ENCODE measurements at regions not wholly inside any gene's neighbourhood (a gene's known extent, or its start where the extent isn't known, plus 50 kb on each side); places are given as distances from the start of the nearest gene placed in this dataset.

DNA sequence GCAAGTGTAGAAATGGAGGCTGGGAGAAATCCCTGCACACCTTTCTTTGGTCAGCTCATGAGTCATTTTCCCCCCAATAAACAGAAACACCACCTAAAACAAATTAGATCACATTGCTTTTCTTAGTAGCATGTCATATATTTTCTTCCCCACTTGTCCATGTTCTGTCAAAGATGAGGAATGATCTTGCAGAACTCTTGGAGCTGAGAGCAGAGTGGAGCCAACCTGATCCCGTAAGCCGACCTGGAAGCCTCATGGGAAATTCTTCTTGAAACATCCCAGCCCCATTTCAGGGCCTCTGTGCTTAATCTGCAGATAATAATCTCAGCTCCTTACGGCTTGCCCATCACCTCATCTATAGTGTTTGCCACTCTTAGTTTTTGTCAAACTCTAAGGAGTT lies 284.6 kb upstream of the ELAC2 start:
- no peaks in the 10 kb centered on the region for H3K9me3 ChIP-seq (ENCODE audit: insufficient read depth, low read length)
- no peaks in the 10 kb centered on the region for H4K20me1 ChIP-seq (ENCODE audit: low read depth, low read length)
- TF ChIP-seq EZH2phosphoT487 (conservative IDR thresholded peaks at IDR 0.05; ENCODE audit: low read length): no peak
- TF ChIP-seq CTCF (IDR thresholded peaks at IDR 0.05; ENCODE audit: insufficient read depth, low read length, poor library complexity, severe bottlenecking): no peak
- no peaks in the 10 kb centered on the region for H3K79me2 ChIP-seq (ENCODE audit: insufficient read depth, low read length)
- no peaks in the 10 kb centered on the region for H3K9me2 ChIP-seq (replicated peaks; ENCODE audit: insufficient read depth, low read length)
- H3K4me3 ChIP-seq (ENCODE audit: insufficient read depth, low read length, poor library complexity, severe bottlenecking): no peak overlapping the region
- H3K9ac ChIP-seq (ENCODE audit: low read length): no peak overlapping the region
- H2AFZ ChIP-seq (ENCODE audit: low read depth, low read length, severe bottlenecking): no peak overlapping the region
- H3K4me2 ChIP-seq (ENCODE audit: low read depth, low read length, poor library complexity, severe bottlenecking): no peak overlapping the region
- no peaks in the 10 kb centered on the region for H3F3A ChIP-seq (ENCODE audit: insufficient read depth)
- no peaks in the 10 kb centered on the region for H3K27me3 ChIP-seq (ENCODE audit: low read length)
- no peaks in the 10 kb centered on the region for H3K36me3 ChIP-seq (ENCODE audit: low read length)
- H3K27ac ChIP-seq (ENCODE audit: low read depth, low read length): no peak overlapping the region

DNA sequence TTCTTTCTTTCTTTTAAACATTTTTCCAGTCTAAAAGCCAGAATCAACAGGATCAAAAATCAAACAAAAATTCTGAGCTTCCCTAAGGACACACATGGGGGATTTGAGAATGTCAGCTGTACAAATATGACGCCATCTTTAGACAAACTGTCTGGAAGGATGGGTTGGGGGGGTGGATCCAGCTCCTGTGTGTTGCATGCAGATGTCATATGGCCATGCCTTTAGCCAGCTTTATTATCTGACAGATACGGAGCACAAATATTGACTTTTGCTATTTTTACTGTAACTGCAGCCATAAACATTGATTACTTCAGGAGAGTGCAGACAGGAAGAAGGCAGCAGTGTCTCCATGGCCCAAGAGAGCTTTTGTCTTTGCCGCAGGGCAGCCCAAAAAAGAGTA lies 279.4 kb upstream of the ELAC2 start:
- H2AFZ ChIP-seq (ENCODE audit: low read depth, low read length, severe bottlenecking): no peak overlapping the region
- H3K27me3 ChIP-seq (ENCODE audit: low read length): no peaks in the 10 kb centered on the region
- TF ChIP-seq CTCF (IDR thresholded peaks at IDR 0.05; ENCODE audit: insufficient read depth, low read length, poor library complexity, severe bottlenecking): no peak
- no peak for TF ChIP-seq EZH2phosphoT487 (conservative IDR thresholded peaks at IDR 0.05; ENCODE audit: low read length)
- no peak overlapping the region for H3K9ac ChIP-seq (ENCODE audit: low read length)
- no peak overlapping the region for H3K4me2 ChIP-seq (ENCODE audit: low read depth, low read length, poor library complexity, severe bottlenecking)
- H3K79me2 ChIP-seq (ENCODE audit: insufficient read depth, low read length): no peaks in the 10 kb centered on the region
- H3K36me3 ChIP-seq (ENCODE audit: low read length): no peaks in the 10 kb centered on the region
- H3K9me3 ChIP-seq (ENCODE audit: insufficient read depth, low read length): no peaks in the 10 kb centered on the region
- H3K9me2 ChIP-seq (replicated peaks; ENCODE audit: insufficient read depth, low read length): no peaks in the 10 kb centered on the region
- H4K20me1 ChIP-seq (ENCODE audit: low read depth, low read length): no peaks in the 10 kb centered on the region
- H3K27ac ChIP-seq (ENCODE audit: low read depth, low read length): no peak overlapping the region
- H3K4me3 ChIP-seq (ENCODE audit: insufficient read depth, low read length, poor library complexity, severe bottlenecking): no peak overlapping the region
- H3F3A ChIP-seq (ENCODE audit: insufficient read depth): no peaks in the 10 kb centered on the region

GRCh38 chr17:13293421-13293820 lies 275.6 kb upstream of the ELAC2 start:
- no peaks in the 10 kb centered on the region for H3K79me2 ChIP-seq (ENCODE audit: insufficient read depth, low read length)
- no peak overlapping the region for H3K4me3 ChIP-seq (ENCODE audit: insufficient read depth, low read length, poor library complexity, severe bottlenecking)
- H3F3A ChIP-seq (ENCODE audit: insufficient read depth): no peaks in the 10 kb centered on the region
- H4K20me1 ChIP-seq (ENCODE audit: low read depth, low read length): no peaks in the 10 kb centered on the region
- no peak overlapping the region for H3K27ac ChIP-seq (ENCODE audit: low read depth, low read length)
- no peak overlapping the region for H3K9ac ChIP-seq (ENCODE audit: low read length)
- no peaks in the 10 kb centered on the region for H3K27me3 ChIP-seq (ENCODE audit: low read length)
- no peak overlapping the region for H3K4me2 ChIP-seq (ENCODE audit: low read depth, low read length, poor library complexity, severe bottlenecking)
- no peaks in the 10 kb centered on the region for H3K9me2 ChIP-seq (replicated peaks; ENCODE audit: insufficient read depth, low read length)
- H3K9me3 ChIP-seq (ENCODE audit: insufficient read depth, low read length): no peaks in the 10 kb centered on the region
- H2AFZ ChIP-seq (ENCODE audit: low read depth, low read length, severe bottlenecking): no peak overlapping the region
- H3K36me3 ChIP-seq (ENCODE audit: low read length): no peaks in the 10 kb centered on the region
- TF ChIP-seq EZH2phosphoT487 (conservative IDR thresholded peaks at IDR 0.05; ENCODE audit: low read length) (no peak), CTCF (IDR thresholded peaks at IDR 0.05; ENCODE audit: insufficient read depth, low read length, poor library complexity, severe bottlenecking) (no peak)

- TF ChIP-seq EZH2phosphoT487 (conservative IDR thresholded peaks at IDR 0.05; ENCODE audit: low read length) (no peak), CTCF (IDR thresholded peaks at IDR 0.05; ENCODE audit: insufficient read depth, low read length, poor library complexity, severe bottlenecking) (no peak)
- Histone ChIP-seq H3K4me2 (ENCODE audit: low read depth, low read length, poor library complexity, severe bottlenecking) (no peak overlapping the region), H3K27ac (ENCODE audit: low read depth, low read length) (no peak overlapping the region), H3F3A (ENCODE audit: insufficient read depth) (no peaks in the 10 kb centered on the region), H3K4me3 (ENCODE audit: insufficient read depth, low read length, poor library complexity, severe bottlenecking) (no peak overlapping the region), H2AFZ (ENCODE audit: low read depth, low read length, severe bottlenecking) (no peak overlapping the region), H3K36me3 (ENCODE audit: low read length) (no peaks in the 10 kb centered on the region), H3K27me3 (ENCODE audit: low read length) (no peaks in the 10 kb centered on the region), H3K9me2 (replicated peaks; ENCODE audit: insufficient read depth, low read length) (no peaks in the 10 kb centered on the region), H3K79me2 (ENCODE audit: insufficient read depth, low read length) (no peaks in the 10 kb centered on the region), H4K20me1 (ENCODE audit: low read depth, low read length) (no peaks in the 10 kb centered on the region), H3K9me3 (ENCODE audit: insufficient read depth, low read length) (no peaks in the 10 kb centered on the region), H3K9ac (ENCODE audit: low read length) (no peak overlapping the region)
Observed at GRCh38 chr17:13292291-13292690, 274.5 kb upstream of the ELAC2 start.

Measured in SU-DHL-6 (cell line).